ENCODE measurements at regions not wholly inside any gene's neighbourhood (a gene's known extent, or its start where the extent isn't known, plus 50 kb on each side); places are given as distances from the start of the nearest gene placed in this dataset.

GRCh38 chr20:23152902-23153301 lies 66.8 kb upstream of the CD93 start:
- TF ChIP-seq CTCF (conservative IDR thresholded peaks at IDR 0.05) (no peak), ZFX (IDR thresholded peaks at IDR 0.05) (no peak)
